ENCODE measurements at regions not wholly inside any gene's neighbourhood (a gene's known extent, or its start where the extent isn't known, plus 50 kb on each side); places are given as distances from the start of the nearest gene placed in this dataset.

- Mint-ChIP-seq H3K36me3 (ENCODE audit: insufficient read depth in 1 of 3, low read depth in 3 of 3) (no peaks in the 10 kb centered on the region), H3K4me3 (no peak overlapping the region), H3K9me3 (no peaks in the 10 kb centered on the region; a peak in 1 of 5 replicates), H3K27me3 (ENCODE audit: low read depth) (peaks cover 1% of the 10 kb centered on the region), H3K27ac (no peak overlapping the region), H3K4me1 (no peaks in the 10 kb centered on the region)
- no peak overlapping the region for H3K4me2 ChIP-seq (ENCODE audit: insufficient read depth, insufficient read length, low read length)
- no peak overlapping the region for H2AK5ac ChIP-seq (ENCODE audit: insufficient read length, low read length)
- H3K4ac ChIP-seq (ENCODE audit: low read depth, low read length): no peak overlapping the region
- H3K27ac ChIP-seq (ENCODE audit: insufficient read length, low read depth, low read length): no peak overlapping the region
- no peak overlapping the region for H2BK12ac ChIP-seq (ENCODE audit: insufficient read length, low read depth, low read length)
- H3K9ac ChIP-seq (ENCODE audit: extremely low read depth, insufficient read length, low read length): no peak overlapping the region
- no peaks in the 10 kb centered on the region for H3K4me1 ChIP-seq (ENCODE audit: insufficient read depth, low read length)
- H3K23me2 ChIP-seq (ENCODE audit: insufficient read length, low read depth, low read length, poor library complexity, severe bottlenecking): no peaks in the 10 kb centered on the region
- H4K91ac ChIP-seq (ENCODE audit: insufficient read length, low read depth, low read length): no peak overlapping the region
- DNase-seq: no peak
- no peak overlapping the region for H4K5ac ChIP-seq (ENCODE audit: insufficient read length, low read depth, low read length)
- no peak overlapping the region for H3K18ac ChIP-seq (ENCODE audit: insufficient read length, low read depth, low read length)
- H3K9me3 ChIP-seq (ENCODE audit: control insufficient read depth, low read depth, low read length): no peaks in the 10 kb centered on the region
- no peak overlapping the region for H2BK5ac ChIP-seq (ENCODE audit: insufficient read length, low read length)
- H3K27me3 ChIP-seq (ENCODE audit: insufficient read depth, low read length): no peaks in the 10 kb centered on the region; the same call in 1 of the 2 replicates
- no peaks in the 10 kb centered on the region for H3K79me2 ChIP-seq (ENCODE audit: insufficient read depth, low read length)
- no peak overlapping the region for H3K56ac ChIP-seq (ENCODE audit: insufficient read length, low read depth, low read length)
- no peak overlapping the region for H3K14ac ChIP-seq (ENCODE audit: insufficient read depth, low read length)
- no peak overlapping the region for H3K23ac ChIP-seq (ENCODE audit: insufficient read length, low read depth, low read length)
- H2BK20ac ChIP-seq (ENCODE audit: low read depth, low read length, poor library complexity, severe bottlenecking): no peak overlapping the region
- no peaks in the 10 kb centered on the region for H4K20me1 ChIP-seq (ENCODE audit: control insufficient read depth, insufficient read depth, insufficient read length)
- no peak overlapping the region for H2BK120ac ChIP-seq (ENCODE audit: low read depth, low read length, poor library complexity, severe bottlenecking)
- H2AFZ ChIP-seq (ENCODE audit: low read length): no peak overlapping the region
- no peak overlapping the region for H4K8ac ChIP-seq (replicated peaks; ENCODE audit: insufficient read length, low read depth, low read length)
- H3K79me1 ChIP-seq (ENCODE audit: insufficient read depth, low read depth, low read length, poor library complexity, severe bottlenecking): no peaks in the 10 kb centered on the region
- H2BK15ac ChIP-seq (ENCODE audit: low read depth, low read length): no peak overlapping the region
- TF ChIP-seq, protein P1, sequence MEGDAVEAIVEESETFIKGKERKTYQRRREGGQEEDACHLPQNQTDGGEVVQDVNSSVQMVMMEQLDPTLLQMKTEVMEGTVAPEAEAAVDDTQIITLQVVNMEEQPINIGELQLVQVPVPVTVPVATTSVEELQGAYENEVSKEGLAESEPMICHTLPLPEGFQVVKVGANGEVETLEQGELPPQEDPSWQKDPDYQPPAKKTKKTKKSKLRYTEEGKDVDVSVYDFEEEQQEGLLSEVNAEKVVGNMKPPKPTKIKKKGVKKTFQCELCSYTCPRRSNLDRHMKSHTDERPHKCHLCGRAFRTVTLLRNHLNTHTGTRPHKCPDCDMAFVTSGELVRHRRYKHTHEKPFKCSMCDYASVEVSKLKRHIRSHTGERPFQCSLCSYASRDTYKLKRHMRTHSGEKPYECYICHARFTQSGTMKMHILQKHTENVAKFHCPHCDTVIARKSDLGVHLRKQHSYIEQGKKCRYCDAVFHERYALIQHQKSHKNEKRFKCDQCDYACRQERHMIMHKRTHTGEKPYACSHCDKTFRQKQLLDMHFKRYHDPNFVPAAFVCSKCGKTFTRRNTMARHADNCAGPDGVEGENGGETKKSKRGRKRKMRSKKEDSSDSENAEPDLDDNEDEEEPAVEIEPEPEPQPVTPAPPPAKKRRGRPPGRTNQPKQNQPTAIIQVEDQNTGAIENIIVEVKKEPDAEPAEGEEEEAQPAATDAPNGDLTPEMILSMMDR (conservative IDR thresholded peaks at IDR 0.05): no peak
- H3T11ph ChIP-seq (ENCODE audit: low read length): no peak overlapping the region
Measured at GRCh38 chr14:89007906-89008305, 183.5 kb downstream of the TTC8 start.
